ENCODE measurements at regions not wholly inside any gene's neighbourhood (a gene's known extent, or its start where the extent isn't known, plus 50 kb on each side); places are given as distances from the start of the nearest gene placed in this dataset.

- no peak for DNase-seq
- in situ Hi-C loops (cut with MboI; ENCODE audit: low pct_ligation_motif_present in 1 of 4, low pct_unique_long_range_greater_than_20kb in 1 of 4, low sequenced_read_pairs in 3 of 4) = no loop called here
- no peaks in the 10 kb centered on the region for H3K27me3 ChIP-seq
- 76 to 89% methylated on average over 3 to 4 of the region's 4 CpGs for WGBS, 2 donors (ENCODE audit: low coverage in 1 of 2)
- H3K4me1 ChIP-seq = no peaks in the 10 kb centered on the region
- no peak overlapping the region for H3K4me3 ChIP-seq
- TF ChIP-seq POLR2A (IDR thresholded peaks at IDR 0.05) (no peak), EP300 (IDR thresholded peaks at IDR 0.05; ENCODE audit: low read depth) (no peak), POLR2AphosphoS5 (IDR thresholded peaks at IDR 0.05) (no peak)
- H3K27ac ChIP-seq = no peak overlapping the region
- intact Hi-C loops (cut with DNase I; ENCODE audit: low total_unique reads) = no loop called here
- no peaks in the 10 kb centered on the region for H3K9me3 ChIP-seq
- H3K36me3 ChIP-seq = no peaks in the 10 kb centered on the region
Observed at GRCh38 chr2:220572385-220572784, 945.0 kb downstream of the SLC4A3 start.

- Histone ChIP-seq H3K4me3 (no peak overlapping the region), H3K36me3 (no peaks in the 10 kb centered on the region), H3K27me3 (no peaks in the 10 kb centered on the region), H3K27ac (no peak overlapping the region), H3K9me3 (no peaks in the 10 kb centered on the region), H3K4me1 (no peaks in the 10 kb centered on the region)
- WGBS, 2 donors (ENCODE audit: low coverage in 1 of 2) = 54 to 69% methylated on average over 2 of the region's 2 CpGs
- TF ChIP-seq CTCF (IDR thresholded peaks at IDR 0.05) (no peak), POLR2AphosphoS5 (IDR thresholded peaks at IDR 0.05) (no peak), POLR2A (IDR thresholded peaks at IDR 0.05) (no peak), EP300 (IDR thresholded peaks at IDR 0.05; ENCODE audit: low read depth) (no peak)
- in situ Hi-C loops (cut with MboI; ENCODE audit: low pct_ligation_motif_present in 1 of 4, low pct_unique_long_range_greater_than_20kb in 1 of 4, low sequenced_read_pairs in 3 of 4) (no loop called here), intact Hi-C loops (cut with DNase I; ENCODE audit: low total_unique reads) (no loop called here)
- DNase-seq = no peak
Observed at GRCh38 chr2:220574038-220574437, 946.6 kb downstream of the SLC4A3 start.

- WGBS, 2 donors (ENCODE audit: low coverage in 1 of 2) = 79% methylated on average over 1 of the region's 1 CpG; no CpG with 5 or more reads in 1 of the 2 donors
- in situ Hi-C loops (cut with MboI; ENCODE audit: low pct_ligation_motif_present in 1 of 4, low pct_unique_long_range_greater_than_20kb in 1 of 4, low sequenced_read_pairs in 3 of 4) = no loop called here
- TF ChIP-seq EP300 (IDR thresholded peaks at IDR 0.05; ENCODE audit: low read depth) (no peak), POLR2AphosphoS5 (IDR thresholded peaks at IDR 0.05) (no peak), CTCF (IDR thresholded peaks at IDR 0.05) (no peak), POLR2A (IDR thresholded peaks at IDR 0.05) (no peak)
- intact Hi-C loops (cut with DNase I; ENCODE audit: low total_unique reads) = no loop called here
- no peak for DNase-seq
- no peaks in the 10 kb centered on the region for H3K4me1 ChIP-seq
- no peak overlapping the region for H3K27ac ChIP-seq
- no peaks in the 10 kb centered on the region for H3K9me3 ChIP-seq
- no peaks in the 10 kb centered on the region for H3K27me3 ChIP-seq
- H3K4me3 ChIP-seq = no peak overlapping the region
- H3K36me3 ChIP-seq = no peaks in the 10 kb centered on the region
Observed at GRCh38 chr2:220575963-220576362, 948.5 kb downstream of the SLC4A3 start.

GRCh38 chr2:220579452-220579851 lies 952.0 kb downstream of the SLC4A3 start:
- Histone ChIP-seq H3K9me3 (no peaks in the 10 kb centered on the region), H3K27ac (no peak overlapping the region), H3K4me1 (no peaks in the 10 kb centered on the region), H3K27me3 (no peaks in the 10 kb centered on the region), H3K36me3 (no peaks in the 10 kb centered on the region), H3K4me3 (no peak overlapping the region)
- intact Hi-C loops (cut with DNase I; ENCODE audit: low total_unique reads) = no loop called here
- DNase-seq = no peak
- TF ChIP-seq POLR2A (IDR thresholded peaks at IDR 0.05) (no peak), CTCF (IDR thresholded peaks at IDR 0.05) (no peak), EP300 (IDR thresholded peaks at IDR 0.05; ENCODE audit: low read depth) (no peak), POLR2AphosphoS5 (IDR thresholded peaks at IDR 0.05) (no peak)
- in situ Hi-C loops (cut with MboI; ENCODE audit: low pct_ligation_motif_present in 1 of 4, low pct_unique_long_range_greater_than_20kb in 1 of 4, low sequenced_read_pairs in 3 of 4) = no loop called here
- WGBS, 2 donors (ENCODE audit: low coverage in 1 of 2) = 61 to 75% methylated on average over 2 of the region's 2 CpGs

GRCh38 chr2:220580113-220580512 lies 952.7 kb downstream of the SLC4A3 start:
- no peak for DNase-seq
- Histone ChIP-seq H3K9me3 (no peaks in the 10 kb centered on the region), H3K36me3 (no peaks in the 10 kb centered on the region), H3K4me1 (no peaks in the 10 kb centered on the region), H3K27ac (no peak overlapping the region), H3K4me3 (no peak overlapping the region), H3K27me3 (no peaks in the 10 kb centered on the region)
- 55 to 75% methylated on average over 2 of the region's 2 CpGs for WGBS, 2 donors (ENCODE audit: low coverage in 1 of 2)
- TF ChIP-seq POLR2AphosphoS5 (IDR thresholded peaks at IDR 0.05) = no peak
- no peak for TF ChIP-seq CTCF (IDR thresholded peaks at IDR 0.05)
- TF ChIP-seq EP300 (IDR thresholded peaks at IDR 0.05; ENCODE audit: low read depth) = no peak
- TF ChIP-seq POLR2A (IDR thresholded peaks at IDR 0.05) = no peak
- intact Hi-C loops (cut with DNase I; ENCODE audit: low total_unique reads) = no loop called here
- in situ Hi-C loops (cut with MboI; ENCODE audit: low pct_ligation_motif_present in 1 of 4, low pct_unique_long_range_greater_than_20kb in 1 of 4, low sequenced_read_pairs in 3 of 4) = no loop called here

All from transverse colon (tissue), 4 donors.